ENCODE measurements at regions not wholly inside any gene's neighbourhood (a gene's known extent, or its start where the extent isn't known, plus 50 kb on each side); places are given as distances from the start of the nearest gene placed in this dataset.

- CTCF ChIA-PET = no interaction called here
- Histone ChIP-seq H3K4me3 (replicated peaks in 1 of 2; ENCODE audit: low read depth in 1 of 2, low read length in 2 of 2) (no peak overlapping the region), H3K36me3 (ENCODE audit: control insufficient read depth in 1 of 2, insufficient read depth in 2 of 2, low read length in 2 of 2) (no peaks in the 10 kb centered on the region), H3K4me2 (ENCODE audit: low read length) (no peak overlapping the region), H3K79me2 (ENCODE audit: insufficient read depth, low read length) (no peaks in the 10 kb centered on the region), H3K27me3 (ENCODE audit: insufficient read depth, low read length) (peaks cover 36% of the 10 kb centered on the region), H2AFZ (ENCODE audit: low read depth, low read length, poor library complexity, severe bottlenecking) (no peak overlapping the region), H3K9me2 (ENCODE audit: insufficient read depth) (no peaks in the 10 kb centered on the region), H4K20me1 (ENCODE audit: insufficient read depth) (no peaks in the 10 kb centered on the region), H3K4me1 (ENCODE audit: control insufficient read depth in 1 of 2, insufficient read depth in 2 of 2, low read length in 2 of 2) (no peaks in the 10 kb centered on the region), H3K9me3 (ENCODE audit: control insufficient read depth in 1 of 2, insufficient read depth in 1 of 2, low read depth in 1 of 2, low read length in 2 of 2) (no peaks in the 10 kb centered on the region), H3K27ac (ENCODE audit: low read depth, low read length) (no peak overlapping the region), H3K9ac (ENCODE audit: low read length) (no peak overlapping the region)
- RAD21 ChIA-PET (ENCODE audit: low non-redundant PET in 1 of 2, low total read pairs in 2 of 2, uncharacterized antibody in 2 of 2, unreplicated experiment in 2 of 2) = no interaction called here
- intact Hi-C loops (cut with micrococcal nuclease) = no loop called here
- ATAC-seq = no peak
- POLR2A ChIA-PET = no interaction called here
- no TSS peak for BruUV-seq (replicated peaks)
- TF ChIP-seq EGR1 (IDR thresholded peaks at IDR 0.05; ENCODE audit: low read depth) (no peak), ZFX (IDR thresholded peaks at IDR 0.05) (no peak)
- no peak for DNase-seq (ENCODE audit: low read depth, low spot score)
These were observed 387.3 kb upstream of the B3GAT1 start for GRCh38 chr11:134799386-134799785.

- TF ChIP-seq SIN3A (IDR thresholded peaks at IDR 0.05; ENCODE audit: low read depth) = no peak
- TF ChIP-seq EZH2phosphoT487 (IDR thresholded peaks at IDR 0.05; ENCODE audit: borderline replicate concordance) = no peak
- no peak overlapping the region for H3K27ac ChIP-seq (ENCODE audit: low read depth, low read length)
- peaks cover 21% of the 10 kb centered on the region for H3K27me3 ChIP-seq (ENCODE audit: insufficient read depth, low read length)
- H3K4me3 ChIP-seq (replicated peaks in 1 of 2; ENCODE audit: low read depth in 1 of 2, low read length in 2 of 2) = no peak overlapping the region
- H2AFZ ChIP-seq (ENCODE audit: low read depth, low read length, poor library complexity, severe bottlenecking) = no peak overlapping the region
- no peaks in the 10 kb centered on the region for H3K9me2 ChIP-seq (ENCODE audit: insufficient read depth)
- H3K4me1 ChIP-seq (ENCODE audit: control insufficient read depth in 1 of 2, insufficient read depth in 2 of 2, low read length in 2 of 2) = no peaks in the 10 kb centered on the region
- H3K79me2 ChIP-seq (ENCODE audit: insufficient read depth, low read length) = no peaks in the 10 kb centered on the region
- H3K4me2 ChIP-seq (ENCODE audit: low read length) = no peak overlapping the region
- no peaks in the 10 kb centered on the region for H3K9me3 ChIP-seq (ENCODE audit: control insufficient read depth in 1 of 2, insufficient read depth in 1 of 2, low read depth in 1 of 2, low read length in 2 of 2)
- ATAC-seq (no peak), DNase-seq (ENCODE audit: low read depth, low spot score) (no peak)
- no TSS peak for BruUV-seq (replicated peaks)
- intact Hi-C loops (cut with micrococcal nuclease) = no loop called here
- POLR2A ChIA-PET = no interaction called here
- no peak overlapping the region for H3K9ac ChIP-seq (ENCODE audit: low read length)
- no peaks in the 10 kb centered on the region for H4K20me1 ChIP-seq (ENCODE audit: insufficient read depth)
- CTCF ChIA-PET = no interaction called here
- RAD21 ChIA-PET (ENCODE audit: low non-redundant PET in 1 of 2, low total read pairs in 2 of 2, uncharacterized antibody in 2 of 2, unreplicated experiment in 2 of 2) = no interaction called here
- H3K36me3 ChIP-seq (ENCODE audit: control insufficient read depth in 1 of 2, insufficient read depth in 2 of 2, low read length in 2 of 2) = no peaks in the 10 kb centered on the region
These were observed 385.5 kb upstream of the B3GAT1 start for GRCh38 chr11:134797411-134798089.

All from HCT116 (cell line).